ENCODE measurements at regions not wholly inside any gene's neighbourhood (a gene's known extent, or its start where the extent isn't known, plus 50 kb on each side); places are given as distances from the start of the nearest gene placed in this dataset.

- Histone ChIP-seq H3K9me3 (no peaks in the 10 kb centered on the region), H3K27me3 (no peaks in the 10 kb centered on the region), H3K27ac (no peak overlapping the region), H3K4me1 (no peaks in the 10 kb centered on the region), H3K36me3 (no peaks in the 10 kb centered on the region), H3K4me3 (no peak overlapping the region)
- TF ChIP-seq POLR2A (IDR thresholded peaks at IDR 0.05) = no peak
- no peak for TF ChIP-seq CTCF (IDR thresholded peaks at IDR 0.05 in 4 of 5, conservative IDR thresholded peaks at IDR 0.05 in 1 of 5)
- intact Hi-C loops (cut with DNase I; ENCODE audit: low total_unique reads) = no loop called here
- no peak for DNase-seq
- in situ Hi-C loops (cut with MboI; ENCODE audit: low sequenced_read_pairs in 4 of 4) = no loop called here
- ATAC-seq = no peak
Observed at GRCh38 chr12:74608231-74608775, 70.7 kb downstream of the ATXN7L3B start.

GRCh38 chr12:74610711-74611110 lies 73.1 kb downstream of the ATXN7L3B start:
- Histone ChIP-seq H3K4me1 (no peaks in the 10 kb centered on the region), H3K36me3 (no peaks in the 10 kb centered on the region), H3K27me3 (no peaks in the 10 kb centered on the region), H3K9me3 (no peaks in the 10 kb centered on the region), H3K4me3 (no peak overlapping the region), H3K27ac (no peak overlapping the region)
- in situ Hi-C loops (cut with MboI; ENCODE audit: low sequenced_read_pairs in 4 of 4) (no loop called here), intact Hi-C loops (cut with DNase I; ENCODE audit: low total_unique reads) (no loop called here)
- TF ChIP-seq CTCF (IDR thresholded peaks at IDR 0.05 in 4 of 5, conservative IDR thresholded peaks at IDR 0.05 in 1 of 5) (no peak), POLR2A (IDR thresholded peaks at IDR 0.05) (no peak)
- DNase-seq (no peak), ATAC-seq (no peak)

- TF ChIP-seq POLR2A (IDR thresholded peaks at IDR 0.05) (no peak), CTCF (IDR thresholded peaks at IDR 0.05 in 4 of 5, conservative IDR thresholded peaks at IDR 0.05 in 1 of 5) (no peak)
Observed at GRCh38 chr12:74614426-74614825, 76.8 kb downstream of the ATXN7L3B start.

GRCh38 chr12:74619084-74619483 lies 81.4 kb downstream of the ATXN7L3B start:
- in situ Hi-C loops (cut with MboI; ENCODE audit: low sequenced_read_pairs in 4 of 4) = no loop called here
- ATAC-seq (no peak), DNase-seq (no peak)
- Histone ChIP-seq H3K4me3 (no peak overlapping the region), H3K9me3 (no peaks in the 10 kb centered on the region), H3K4me1 (no peaks in the 10 kb centered on the region), H3K27ac (no peak overlapping the region), H3K36me3 (no peaks in the 10 kb centered on the region), H3K27me3 (no peaks in the 10 kb centered on the region)
- no peak for TF ChIP-seq POLR2A (IDR thresholded peaks at IDR 0.05)
- TF ChIP-seq CTCF (IDR thresholded peaks at IDR 0.05 in 4 of 5, conservative IDR thresholded peaks at IDR 0.05 in 1 of 5) = no peak
- intact Hi-C loops (cut with DNase I; ENCODE audit: low total_unique reads) = no loop called here

More at GRCh38 chr12:74614426-74614825, 76.8 kb downstream of the ATXN7L3B start:
- no peaks in the 10 kb centered on the region for H3K36me3 ChIP-seq
- in situ Hi-C loops (cut with MboI; ENCODE audit: low sequenced_read_pairs in 4 of 4) = no loop called here
- no peaks in the 10 kb centered on the region for H3K9me3 ChIP-seq
- ATAC-seq = no peak
- intact Hi-C loops (cut with DNase I; ENCODE audit: low total_unique reads) = no loop called here
- no peak for DNase-seq
- no peaks in the 10 kb centered on the region for H3K4me1 ChIP-seq
- no peak overlapping the region for H3K27ac ChIP-seq
- H3K4me3 ChIP-seq = no peak overlapping the region
- H3K27me3 ChIP-seq = no peaks in the 10 kb centered on the region

GRCh38 chr12:74619884-74620283 lies 82.2 kb downstream of the ATXN7L3B start:
- Histone ChIP-seq H3K4me3 (no peak overlapping the region), H3K27ac (no peak overlapping the region), H3K27me3 (no peaks in the 10 kb centered on the region), H3K4me1 (no peaks in the 10 kb centered on the region), H3K9me3 (no peaks in the 10 kb centered on the region), H3K36me3 (no peaks in the 10 kb centered on the region)
- TF ChIP-seq CTCF (IDR thresholded peaks at IDR 0.05 in 4 of 5, conservative IDR thresholded peaks at IDR 0.05 in 1 of 5) (no peak), POLR2A (IDR thresholded peaks at IDR 0.05) (no peak)
- DNase-seq = no peak
- intact Hi-C loops (cut with DNase I; ENCODE audit: low total_unique reads) = no loop called here
- in situ Hi-C loops (cut with MboI; ENCODE audit: low sequenced_read_pairs in 4 of 4) = no loop called here
- ATAC-seq = no peak

Measured in gastrocnemius medialis (tissue), 4 donors.